ENCODE measurements at regions not wholly inside any gene's neighbourhood (a gene's known extent, or its start where the extent isn't known, plus 50 kb on each side); places are given as distances from the start of the nearest gene placed in this dataset.

- TF ChIP-seq EZH2 (IDR thresholded peaks at IDR 0.05; ENCODE audit: borderline replicate concordance, low read depth, low read length, severe bottlenecking) (no peak), CTCF (IDR thresholded peaks at IDR 0.05; ENCODE audit: extremely low read depth in 1 of 2, insufficient read depth in 1 of 2, low read depth in 1 of 2, low read length in 2 of 2) (no peak), POLR2A (IDR thresholded peaks at IDR 0.05; ENCODE audit: low read depth, low read length) (no peak), MAX (IDR thresholded peaks at IDR 0.05; ENCODE audit: insufficient read depth, insufficient read length) (no peak)
Measured at GRCh38 chr14:105616802-105617192, 90.4 kb downstream of the TMEM121 start.

Measured in endothelial cell of umbilical vein (primary cell).